Kidney glomerular epithelial cell (primary cell): ENCODE measurements at regions not wholly inside any gene's neighbourhood (a gene's known extent, or its start where the extent isn't known, plus 50 kb on each side); places are given as distances from the start of the nearest gene placed in this dataset.

Experiments
- DNase-seq: peaks from one replicate; lab custom pipeline; 2025; lab: John Stamatoyannopoulos, UW

- DNase-seq: no peak
Measured at GRCh38 chr5:142474431-142475094, 149.7 kb upstream of the SPRY4 start.

DNA sequence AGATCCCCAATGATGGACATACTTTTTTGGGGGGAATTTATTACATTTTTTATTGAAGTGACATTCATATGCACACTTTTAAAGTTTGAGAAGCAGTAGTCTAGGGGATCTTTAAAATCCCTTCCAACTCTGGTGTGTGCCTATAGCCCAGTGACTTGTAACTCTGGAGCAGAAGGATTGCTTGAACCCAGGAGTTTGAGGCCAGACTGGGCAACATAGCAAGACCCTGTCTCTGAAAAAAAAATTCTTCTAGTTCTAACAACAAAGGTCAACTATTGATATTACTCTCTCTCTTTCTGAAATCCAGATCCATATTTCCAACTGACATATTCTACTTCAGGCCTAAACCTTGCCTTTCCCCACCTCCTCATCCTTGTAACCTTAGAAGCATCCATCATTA is 148.2 kb upstream of the SPRY4 start:
- DNase-seq: no peak

GRCh38 chr5:142472306-142472951 is 147.6 kb upstream of the SPRY4 start:
- peak; percentile 17 for DNase-seq

- no peak for DNase-seq
Measured at GRCh38 chr5:142466195-142466971, 141.6 kb upstream of the SPRY4 start.

DNA sequence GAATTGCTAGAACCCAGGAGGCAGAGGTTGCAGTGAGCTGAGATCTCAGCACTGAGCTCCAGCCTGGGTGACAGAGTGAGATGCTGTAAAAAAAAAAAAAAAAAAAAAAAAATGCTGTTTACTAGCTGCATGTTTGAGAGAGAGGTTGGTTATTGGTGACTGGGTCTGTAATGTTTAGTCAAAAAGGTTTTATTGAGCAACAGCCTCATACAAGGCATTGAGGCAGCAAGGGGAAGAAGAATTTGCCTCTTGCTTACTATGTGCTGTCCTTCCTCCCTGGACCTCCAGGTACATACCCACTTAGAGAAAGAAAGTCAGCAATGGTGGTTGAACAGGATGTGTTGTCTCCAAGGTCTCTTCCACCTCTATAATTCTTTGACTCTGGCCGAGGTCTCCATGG is 140.7 kb upstream of the SPRY4 start:
- no peak for DNase-seq

GRCh38 chr5:142463904-142464303 is 139.1 kb upstream of the SPRY4 start:
- no peak for DNase-seq

GRCh38 chr5:142461028-142461590 is 136.3 kb upstream of the SPRY4 start:
- no peak for DNase-seq

GRCh38 chr5:142459209-142459608 is 134.4 kb upstream of the SPRY4 start:
- DNase-seq: no peak

DNA sequence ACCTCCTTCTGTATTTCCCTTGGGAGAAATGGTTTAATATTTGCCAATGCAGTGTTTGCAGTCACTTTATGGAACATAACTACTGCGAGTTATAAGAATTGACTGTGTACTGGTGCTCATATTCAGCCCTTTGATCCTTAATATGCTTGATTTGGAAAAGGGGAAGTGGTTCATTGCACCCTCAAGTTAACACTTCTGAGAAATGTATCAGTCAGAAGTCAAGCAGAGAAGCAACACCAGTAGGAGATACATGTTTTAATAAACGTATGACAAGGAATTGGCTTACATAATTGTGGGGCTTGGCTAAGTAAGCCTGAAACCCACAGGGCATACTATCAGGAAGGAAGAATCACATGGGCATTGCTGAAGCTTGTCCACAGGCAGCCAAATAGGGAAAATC is 131.0 kb upstream of the SPRY4 start:
- DNase-seq: no peak

- no peak for DNase-seq
Measured at GRCh38 chr5:142453932-142454331, 129.1 kb upstream of the SPRY4 start.

DNA sequence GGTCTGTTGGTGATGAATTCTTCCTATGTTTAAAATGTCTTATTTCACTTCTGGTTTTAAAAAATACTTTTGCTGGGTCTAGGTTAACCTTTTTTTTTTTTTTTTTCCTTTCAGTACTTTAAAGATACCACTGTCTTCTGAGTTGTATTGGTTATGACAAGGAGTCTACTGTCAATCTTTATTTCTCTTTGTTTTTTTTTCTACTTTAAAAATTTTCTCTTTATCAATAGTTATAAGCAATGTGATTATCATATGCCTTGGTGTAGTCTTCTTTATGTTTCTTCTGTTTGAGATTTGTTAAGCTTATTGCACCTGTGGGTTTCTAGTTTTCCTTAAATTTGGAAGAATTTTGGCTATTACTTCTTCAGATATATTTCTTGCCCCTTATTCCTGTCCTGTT is 125.6 kb upstream of the SPRY4 start:
- DNase-seq: no peak

DNA sequence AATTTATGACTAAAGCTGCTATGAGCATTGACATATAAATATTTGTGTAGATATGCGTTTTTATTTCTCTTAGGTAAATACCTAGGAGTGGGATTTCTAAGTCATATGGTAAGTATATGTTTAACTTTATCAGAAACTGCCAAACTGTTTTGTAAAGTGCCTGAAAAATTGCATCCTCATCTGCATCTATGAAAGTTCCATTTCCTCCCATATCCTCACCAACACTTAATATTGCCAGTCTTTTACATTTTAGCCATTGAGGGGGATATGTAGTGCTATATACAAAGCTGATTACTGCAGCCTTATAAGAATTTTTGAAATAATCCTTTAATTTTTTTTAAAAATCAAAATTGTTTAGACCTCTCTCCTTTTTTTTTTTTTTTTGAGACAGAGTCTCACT is 123.1 kb upstream of the SPRY4 start:
- DNase-seq: no peak

- no peak for DNase-seq
Measured at GRCh38 chr5:142446960-142447279, 122.1 kb upstream of the SPRY4 start.

GRCh38 chr5:142446131-142446959 is 121.5 kb upstream of the SPRY4 start:
- no peak for DNase-seq

DNA sequence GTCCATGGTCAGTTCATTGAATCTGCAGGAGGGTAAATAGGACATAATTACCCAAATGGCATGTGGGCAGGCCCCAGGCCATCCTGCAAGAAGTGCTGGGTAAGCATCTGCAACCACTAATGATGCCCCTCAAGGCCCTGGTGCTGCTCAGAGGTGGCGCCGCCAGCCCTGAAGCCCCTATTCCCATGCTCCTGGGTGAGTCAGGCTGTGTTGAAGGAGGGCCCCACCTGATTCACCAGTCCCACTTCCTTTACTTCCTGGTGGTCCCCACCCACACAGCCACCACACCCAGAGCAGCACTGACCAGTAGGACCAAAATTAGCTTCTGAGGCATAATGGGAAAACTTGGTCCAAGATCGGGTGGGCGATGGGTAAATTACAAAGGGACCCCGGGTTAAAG is 120.4 kb upstream of the SPRY4 start:
- no peak for DNase-seq

DNA sequence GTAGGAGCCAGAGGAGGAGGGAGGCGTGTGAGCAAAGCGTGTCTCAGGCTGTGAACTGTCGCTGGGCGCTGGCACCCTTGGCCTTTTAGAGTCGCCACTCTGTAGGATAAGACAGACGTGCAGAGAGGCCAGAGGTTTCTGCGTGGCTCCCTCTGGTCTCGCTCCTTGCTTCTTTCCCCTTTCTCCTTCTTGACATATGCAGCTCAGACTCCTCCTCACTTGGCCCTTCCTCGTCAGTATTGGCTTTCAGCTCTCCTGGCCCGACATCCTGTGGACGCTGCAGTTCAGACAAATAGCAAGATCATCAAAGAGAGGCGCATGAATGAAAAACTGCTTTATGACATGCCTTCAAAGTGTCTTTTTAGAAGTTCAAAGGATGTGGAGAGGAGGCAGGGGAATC is 116.8 kb upstream of the SPRY4 start:
- DNase-seq: no peak

- no peak for DNase-seq
Measured at GRCh38 chr5:142439207-142439860, 114.5 kb upstream of the SPRY4 start.

GRCh38 chr5:142438573-142438972 is 113.8 kb upstream of the SPRY4 start:
- no peak for DNase-seq

DNA sequence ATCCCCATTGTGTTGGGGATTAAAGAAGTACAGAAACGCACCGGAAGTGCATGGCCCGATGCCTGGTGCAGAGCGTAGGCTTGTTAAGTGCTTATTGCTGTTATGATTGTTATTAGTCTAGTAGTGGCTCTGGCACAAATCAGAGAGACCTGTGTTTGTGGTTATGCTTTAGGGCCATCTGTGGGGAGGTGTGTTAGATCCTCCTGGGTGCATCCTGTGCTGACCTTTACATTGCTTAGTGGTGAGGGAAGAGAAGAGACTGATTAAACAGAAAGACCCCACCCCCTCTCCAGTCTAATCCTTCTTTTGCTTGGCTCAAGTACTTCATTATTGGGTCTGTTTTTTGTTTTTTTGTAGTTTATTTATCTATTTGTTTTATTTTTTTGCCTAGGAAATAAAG is 112.7 kb upstream of the SPRY4 start:
- no peak for DNase-seq

GRCh38 chr5:142435410-142436115 is 110.7 kb upstream of the SPRY4 start:
- DNase-seq: no peak

DNA sequence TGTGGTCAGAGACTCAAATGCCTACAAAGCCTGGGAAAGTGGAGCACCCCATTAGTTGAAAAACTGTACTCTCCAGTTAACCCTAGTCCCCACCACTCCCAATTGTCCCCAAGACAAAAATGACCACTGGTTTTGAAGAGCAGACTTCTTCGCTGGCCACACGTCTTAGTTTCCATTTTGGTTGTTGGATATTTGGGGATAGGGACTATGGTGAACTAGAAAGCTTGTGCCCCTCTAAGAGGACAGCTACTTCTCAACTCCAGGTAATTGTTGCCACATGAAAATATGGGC is 109.4 kb upstream of the SPRY4 start:
- DNase-seq: no peak
